Left kidney (tissue), 1 donor: ENCODE measurements at regions not wholly inside any gene's neighbourhood (a gene's known extent, or its start where the extent isn't known, plus 50 kb on each side); places are given as distances from the start of the nearest gene placed in this dataset.

Experiments
- DNase-seq: peaks from one replicate; pipeline ENCODE4 v3.0.0-alpha.2; 2013

DNA sequence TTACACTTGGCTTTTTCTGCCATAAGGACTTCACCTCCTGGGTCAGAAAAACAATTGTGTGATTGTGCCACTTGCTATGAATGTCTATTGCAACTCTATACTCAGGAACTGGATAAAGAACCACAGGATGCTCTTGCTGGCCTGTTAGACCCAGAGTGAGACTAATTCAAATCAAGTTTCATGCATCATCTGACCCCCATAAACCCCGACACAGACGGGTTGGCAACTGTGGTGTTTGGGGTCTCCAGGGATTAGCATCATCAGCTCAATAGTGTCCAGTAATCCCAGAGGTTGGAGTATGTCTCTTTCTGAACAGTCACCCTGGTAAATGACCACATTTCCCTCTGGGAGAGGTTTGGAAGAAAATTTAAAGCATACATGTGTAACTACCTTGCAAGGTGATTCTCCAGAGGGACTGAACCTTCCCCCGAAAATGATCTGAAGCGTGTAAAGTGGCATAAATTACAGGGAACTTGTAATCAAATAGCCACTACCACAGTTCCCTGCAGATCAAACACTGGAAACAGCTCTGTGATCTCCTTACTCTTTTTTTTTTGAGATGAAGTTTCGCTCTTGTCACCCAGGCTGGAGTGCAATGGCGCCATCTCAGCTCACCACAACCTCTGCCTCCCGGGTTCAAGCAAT lies 1097.6 kb downstream of the TBC1D22A start:
- no peak for DNase-seq

DNA sequence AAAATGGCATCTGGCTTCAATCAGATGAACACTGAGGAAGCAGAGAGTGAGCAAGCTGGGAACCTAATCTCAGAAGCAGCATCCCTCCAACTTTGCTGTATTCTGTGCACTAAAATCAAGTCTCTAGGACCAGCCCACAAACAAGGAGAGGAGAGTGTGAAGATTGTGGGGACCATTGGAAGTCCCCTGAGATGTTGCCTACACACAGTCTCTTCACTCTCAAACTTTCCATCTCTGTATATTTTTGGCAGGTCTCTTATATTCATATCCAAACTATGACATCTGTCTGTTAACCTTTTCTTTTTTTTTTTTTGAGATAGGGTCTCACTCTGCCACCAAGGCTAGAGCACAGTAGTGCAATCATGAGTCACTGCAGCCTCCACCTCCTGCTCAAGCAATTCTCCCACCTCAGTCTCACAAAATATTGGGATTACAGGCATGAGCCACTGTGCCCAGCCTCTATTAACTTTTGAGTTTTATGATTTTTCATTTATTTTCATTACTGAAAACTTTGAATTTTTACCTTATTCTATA lies 1096.4 kb downstream of the TBC1D22A start:
- no peak for DNase-seq

DNA sequence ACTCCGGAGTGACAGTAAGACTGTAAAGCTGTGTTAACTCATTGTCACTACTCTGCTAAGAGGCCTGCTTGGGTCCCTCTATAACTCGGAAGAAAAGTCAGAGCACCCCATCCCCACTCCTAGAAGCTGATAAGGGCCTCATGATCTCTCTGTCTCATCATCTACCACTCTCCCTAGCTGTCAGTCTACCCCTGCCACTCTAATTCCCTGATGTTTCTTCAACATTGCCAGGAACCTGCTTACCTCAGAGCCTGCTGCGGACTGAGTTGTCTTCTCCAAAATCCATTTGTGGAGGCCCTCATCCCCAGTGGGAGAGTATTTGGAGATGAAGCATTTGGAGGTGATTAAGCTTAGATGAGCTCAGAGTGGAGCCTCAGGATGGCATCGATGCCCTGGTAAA lies 1092.2 kb downstream of the TBC1D22A start:
- DNase-seq = no peak

GRCh38 chr22:47854251-47854650 lies 1091.8 kb downstream of the TBC1D22A start:
- DNase-seq = no peak

- no peak for DNase-seq
Measured at GRCh38 chr22:47853750-47854149, 1091.3 kb downstream of the TBC1D22A start.

- DNase-seq = no peak
Measured at GRCh38 chr22:47851586-47851985, 1089.1 kb downstream of the TBC1D22A start.

DNA sequence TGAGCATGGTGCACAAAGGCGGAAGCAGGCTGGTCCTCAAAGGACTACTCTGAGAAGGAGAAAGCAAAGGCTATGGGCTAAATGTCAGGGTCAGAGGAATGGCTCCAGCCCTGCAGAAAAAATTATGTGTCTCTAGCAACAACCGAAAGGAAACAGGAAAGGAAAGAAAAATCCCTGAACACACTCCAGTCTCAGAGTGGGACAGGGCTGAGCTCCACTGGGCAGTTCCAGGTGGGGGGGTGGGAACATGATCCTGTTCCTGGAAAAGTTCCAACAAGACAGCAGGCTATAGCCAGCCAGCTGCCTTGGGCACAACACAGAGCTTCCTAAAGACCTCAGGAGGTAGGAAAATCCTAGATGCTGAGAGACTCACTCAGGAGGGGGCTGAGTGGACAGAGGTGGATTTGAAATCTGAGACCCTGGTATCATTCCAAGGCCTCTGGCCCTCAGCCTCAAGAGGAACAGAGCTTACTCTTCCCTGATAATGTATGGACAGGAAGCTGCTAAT lies 1088.2 kb downstream of the TBC1D22A start:
- DNase-seq = peak; percentile 79

GRCh38 chr22:47849576-47849975 lies 1087.1 kb downstream of the TBC1D22A start:
- no peak for DNase-seq

DNA sequence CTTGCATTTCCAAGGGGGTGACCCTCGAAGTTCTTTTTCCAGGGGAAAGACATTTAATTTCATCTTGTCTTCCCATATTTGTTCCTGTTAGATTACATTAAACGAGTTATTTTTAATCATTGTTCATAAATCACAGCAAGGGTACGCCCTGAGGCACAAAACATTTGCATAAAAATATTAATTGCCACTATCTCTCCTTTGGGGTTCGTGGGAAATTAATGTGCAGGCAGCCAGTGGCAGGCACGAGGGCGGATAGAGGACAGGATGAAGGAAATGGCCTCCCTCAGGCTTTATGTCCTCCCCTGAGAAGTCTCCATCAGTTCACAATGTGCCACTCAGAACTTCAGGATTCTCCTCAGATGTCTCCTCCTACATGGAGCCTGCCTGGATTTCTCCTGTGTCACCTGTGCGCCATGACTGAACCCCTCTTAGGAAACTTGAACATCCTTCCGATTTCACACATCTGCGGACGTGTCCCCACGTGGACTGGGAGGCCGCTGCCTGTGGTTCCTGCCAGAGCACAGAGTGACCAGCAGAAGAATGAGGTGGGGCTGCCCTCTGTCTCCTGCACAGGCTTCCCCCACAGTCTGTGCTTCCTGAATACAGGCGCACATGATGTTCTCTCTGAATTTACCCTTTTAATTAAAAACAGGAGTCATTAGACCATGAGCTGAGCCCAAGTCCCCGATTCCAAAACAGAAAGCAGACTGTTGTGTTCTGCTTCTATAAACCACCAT lies 1085.9 kb downstream of the TBC1D22A start:
- DNase-seq = no peak

DNA sequence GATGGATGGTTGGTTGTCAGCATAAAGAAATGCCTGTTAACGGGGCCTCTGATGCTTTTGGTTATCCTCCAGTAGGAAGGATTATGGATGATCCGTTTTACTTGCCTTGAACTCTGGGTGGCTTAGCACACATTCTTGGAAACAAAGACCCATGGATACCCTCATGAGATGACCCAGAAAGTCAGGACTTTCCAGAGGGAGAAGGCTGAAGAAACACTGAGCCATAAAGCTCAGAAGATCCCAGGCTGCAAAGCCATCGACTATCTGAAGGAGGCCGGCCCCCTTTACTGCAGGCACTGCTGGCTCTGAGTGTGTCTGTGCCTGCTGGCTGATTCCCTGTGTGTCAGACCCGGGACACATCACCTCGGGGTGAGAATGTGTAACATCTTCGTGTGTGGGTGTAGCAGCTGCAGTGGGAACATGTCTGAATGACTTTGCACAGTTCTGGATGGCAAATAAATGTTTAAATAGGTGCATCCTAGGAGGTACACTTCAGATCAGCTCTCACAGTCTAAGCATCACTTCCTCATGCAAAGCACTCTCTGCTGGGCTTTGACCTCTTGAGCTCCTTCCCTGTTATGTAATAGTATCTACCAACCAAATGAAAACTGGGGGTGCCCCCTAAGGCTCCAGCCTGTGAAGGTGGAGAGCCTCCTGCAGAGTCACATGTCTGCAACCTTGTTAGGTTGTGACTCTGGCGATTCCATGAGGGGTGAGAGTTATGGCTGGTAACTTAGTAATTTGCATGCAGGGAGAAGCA lies 1084.9 kb downstream of the TBC1D22A start:
- no peak for DNase-seq

DNA sequence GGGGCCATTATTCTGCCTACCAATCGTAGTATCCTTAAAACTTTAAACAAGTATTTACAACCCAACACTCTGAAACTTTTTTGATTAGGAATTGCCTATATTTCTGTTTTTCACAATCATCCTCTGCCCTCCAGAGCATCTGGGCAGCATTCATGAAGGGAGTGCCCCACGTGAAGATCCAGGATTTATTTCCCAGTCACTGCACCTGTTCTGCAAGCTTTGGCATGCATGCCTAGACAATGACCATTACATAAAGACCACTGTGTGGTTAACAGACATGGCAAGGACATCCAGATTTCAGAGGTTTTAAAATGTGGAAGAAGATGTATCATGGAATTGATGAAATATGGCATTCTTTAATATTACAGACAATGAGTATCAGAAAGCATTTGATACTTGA lies 1083.8 kb downstream of the TBC1D22A start:
- no peak for DNase-seq

DNA sequence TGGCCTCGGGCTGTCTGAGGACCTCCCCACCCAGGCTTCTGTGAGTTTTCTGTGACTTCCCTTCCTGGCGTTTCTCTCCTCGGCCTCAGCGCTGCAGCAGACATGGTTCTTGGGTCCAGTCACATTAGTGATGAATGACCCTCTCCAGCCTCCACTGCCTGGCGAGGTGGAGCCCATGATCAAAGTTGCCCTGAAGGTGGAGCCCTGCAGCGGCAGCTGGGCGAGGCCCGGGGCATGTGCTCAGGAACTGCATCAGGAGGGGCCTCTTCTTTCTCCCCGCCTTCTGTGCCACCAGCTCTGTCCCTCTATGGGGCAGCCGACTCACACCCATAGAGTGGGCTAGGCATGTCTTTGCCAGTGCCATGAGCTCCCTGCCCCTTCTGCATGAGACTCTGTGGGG lies 1079.7 kb downstream of the TBC1D22A start:
- no peak for DNase-seq

GRCh38 chr22:47841156-47841555 lies 1078.7 kb downstream of the TBC1D22A start:
- DNase-seq = no peak

DNA sequence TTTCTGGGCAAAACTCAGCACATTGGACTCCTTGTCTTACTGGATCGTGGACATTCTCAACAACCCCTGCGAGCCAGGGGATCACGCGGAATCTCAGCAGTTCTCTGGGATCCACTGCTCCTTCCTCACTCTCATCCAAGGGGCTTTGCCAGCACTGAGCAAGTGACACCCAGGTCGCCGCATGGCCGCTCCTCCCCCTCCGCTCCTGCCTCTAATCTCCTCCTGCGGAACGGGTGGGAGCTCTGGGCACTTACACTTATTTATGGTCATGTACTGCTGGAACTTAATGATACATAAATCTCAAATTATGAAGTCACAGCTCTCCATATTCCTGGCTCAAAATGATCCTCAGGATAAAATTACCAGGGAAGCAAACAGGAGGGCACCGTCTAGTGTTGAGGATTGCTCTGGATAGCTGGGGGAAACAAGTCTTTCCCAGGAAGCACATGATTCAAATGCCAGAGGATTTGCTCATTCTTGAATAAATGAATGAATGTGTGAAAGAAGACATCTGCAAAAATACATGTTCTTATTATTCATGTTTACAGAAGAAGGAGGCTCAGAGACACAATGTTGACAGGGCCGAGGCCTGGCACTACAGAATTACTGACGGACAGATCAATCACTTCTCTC lies 1077.3 kb downstream of the TBC1D22A start:
- DNase-seq = no peak

GRCh38 chr22:47837703-47838102 lies 1075.3 kb downstream of the TBC1D22A start:
- DNase-seq = no peak

DNA sequence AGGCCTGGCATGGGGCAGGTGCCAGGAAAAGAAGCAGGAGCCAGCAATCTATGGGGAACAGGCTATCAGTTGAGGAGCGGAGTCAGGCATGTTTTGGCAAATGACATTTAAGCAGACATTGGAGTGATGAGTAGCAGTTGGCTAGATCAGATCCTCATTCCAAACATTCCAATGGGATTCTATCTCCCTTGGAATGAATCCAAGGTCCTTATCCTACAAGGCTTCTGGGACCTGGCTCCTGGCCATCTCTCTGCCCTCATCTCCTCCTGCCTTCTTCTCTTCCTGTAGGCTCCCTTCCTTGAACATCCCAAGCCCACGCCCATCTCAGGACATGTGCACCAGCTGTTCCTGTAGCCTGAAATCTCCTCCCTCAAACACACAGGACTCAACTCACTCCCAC lies 1074.5 kb downstream of the TBC1D22A start:
- no peak for DNase-seq

- no peak for DNase-seq
Measured at GRCh38 chr22:47835726-47836125, 1073.3 kb downstream of the TBC1D22A start.

GRCh38 chr22:47826016-47826415 lies 1063.6 kb downstream of the TBC1D22A start:
- no peak for DNase-seq

DNA sequence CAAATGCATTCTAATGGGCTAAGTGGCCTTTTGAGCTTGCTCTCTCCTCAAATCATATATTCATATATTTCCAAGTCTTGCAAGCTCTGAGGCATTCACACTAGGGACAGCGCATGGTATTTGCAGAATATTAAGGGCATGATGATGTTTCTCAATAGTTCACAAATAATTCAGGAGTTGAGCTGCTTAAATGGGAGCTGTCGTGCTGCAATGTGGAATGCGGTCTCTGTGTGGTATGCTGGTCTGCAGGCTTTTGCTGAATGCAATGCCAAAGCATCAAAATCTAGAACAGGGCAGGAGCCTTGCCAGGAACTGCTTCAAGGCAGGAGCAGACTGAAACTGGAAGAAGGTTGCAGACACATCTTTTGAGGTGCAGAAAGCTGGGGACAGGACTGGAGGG lies 1060.0 kb downstream of the TBC1D22A start:
- no peak for DNase-seq

DNA sequence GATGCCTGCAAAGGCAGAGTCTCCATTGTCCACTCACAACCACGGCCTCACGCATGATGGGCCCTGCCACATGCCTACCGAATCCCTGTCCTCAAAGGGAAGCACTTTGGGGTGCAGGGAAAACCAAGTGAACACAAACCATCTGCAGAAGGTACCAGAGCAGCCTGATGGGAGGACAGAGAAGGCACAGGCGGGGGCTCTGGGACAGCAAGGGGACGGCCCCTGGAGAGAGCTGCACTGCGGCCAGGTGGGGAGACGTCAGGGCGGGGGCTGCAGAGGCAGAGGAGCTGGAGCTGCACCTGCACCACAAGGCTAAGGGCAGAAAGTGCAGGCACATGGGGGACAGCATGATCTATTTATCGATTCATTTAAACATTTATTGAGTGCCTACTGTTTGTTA lies 1056.0 kb downstream of the TBC1D22A start:
- no peak for DNase-seq

DNA sequence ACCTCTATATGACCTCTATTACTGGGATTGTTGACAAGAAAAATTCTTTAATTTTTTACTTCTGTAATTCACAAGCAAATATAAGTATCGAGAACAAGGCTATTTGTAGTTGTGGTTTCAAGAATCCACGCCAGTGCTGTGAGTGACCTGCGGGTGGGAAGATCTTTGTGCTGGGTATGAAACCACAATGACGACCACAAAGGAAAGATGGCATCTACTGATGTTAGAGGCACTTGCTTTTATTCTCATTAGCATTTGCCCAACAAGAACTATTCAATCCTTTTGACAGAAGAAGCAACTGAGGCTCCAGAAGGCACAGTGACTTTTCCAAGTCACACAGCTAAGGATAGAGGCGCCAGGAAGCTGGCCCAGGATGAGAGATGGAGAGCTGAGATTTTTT lies 1054.9 kb downstream of the TBC1D22A start:
- DNase-seq = no peak

- no peak for DNase-seq
Measured at GRCh38 chr22:47816863-47817210, 1054.4 kb downstream of the TBC1D22A start.
